SK-N-SH (cell line): ENCODE measurements at regions not wholly inside any gene's neighbourhood (a gene's known extent, or its start where the extent isn't known, plus 50 kb on each side); places are given as distances from the start of the nearest gene placed in this dataset.

Source experiments
- CTCF ChIA-PET: fragments of 300-600, 350-600 bp; formaldehyde crosslinking; extraction: SDS; loops from one replicate; lab custom pipeline; 2021; lab: Yijun Ruan, JAX
- POLR2A ChIA-PET: fragments of 350-600 bp; sonication (Branson Sonifier 250); formaldehyde crosslinking; extraction: SDS; loops from one replicate; lab custom pipeline; 2020; ENCODE audit warnings: antibody characterized with exemption, inconsistent platforms; lab: Yijun Ruan, JAX
- DNase-seq: peaks from one replicate; pipeline ENCODE4 v3.0.0; 2012
- H2AFZ ChIP-seq: fragments of 200-600 bp; sonication (generic); 2 replicates; pipeline ENCODE4 v1.8.1; 2016; ENCODE audit warnings: antibody characterized with exemption, mild to moderate bottlenecking, low read depth
- H3F3A ChIP-seq: fragments of 200-600 bp; sonication (generic); replicated peaks from 2 replicates; pipeline ENCODE3; 2016; ENCODE audit warnings: antibody characterized with exemption, mild to moderate bottlenecking; ENCODE audit not compliant: insufficient read depth
- H3K27ac ChIP-seq, 2 experiments: fragments of 200-500 bp in 1 of 2; fragments of 200-600 bp in 1 of 2; sonication (Bioruptor generic) in 1 of 2; sonication (generic), shearing (Covaris generic) in 1 of 2; 2 replicates each; pipeline versions ENCODE4 v1.5.1 to v1.6.1; 2014 to 2016; ENCODE audit warnings: low read depth in 2 of 2, inconsistent platforms in 1 of 2, low read length in 1 of 2, mild to moderate bottlenecking in 1 of 2, mixed read lengths in 1 of 2
- H3K27me3 ChIP-seq: fragments of 200-600 bp; sonication (generic), shearing (Covaris generic); 2 replicates; pipeline ENCODE4 v1.6.1; 2016; ENCODE audit warnings: mixed run types; ENCODE audit not compliant: insufficient read depth
- H3K36me3 ChIP-seq, 2 experiments: fragments of 200-500 bp in 1 of 2; fragments of 200-600 bp in 1 of 2; sonication (Bioruptor generic) in 1 of 2; sonication (generic) in 1 of 2; replicated peaks in 1 of 2; 2 replicates each; pipeline versions ENCODE3 to v1.5.1; 2014 to 2016; ENCODE audit warnings: low read length in 1 of 2, mild to moderate bottlenecking in 1 of 2; ENCODE audit not compliant: insufficient read depth in 2 of 2, control insufficient read depth in 1 of 2
- H3K4me1 ChIP-seq, 2 experiments: fragments of 200-500 bp in 1 of 2; fragments of 200-600 bp in 1 of 2; sonication (Bioruptor generic) in 1 of 2; sonication (generic), shearing (Covaris generic) in 1 of 2; 2 replicates each; pipeline versions ENCODE4 v1.5.1 to v1.6.1; 2014 to 2016; ENCODE audit warnings: low read depth in 1 of 2, low read length in 1 of 2, mixed run types in 1 of 2; ENCODE audit not compliant: insufficient read depth in 2 of 2, control insufficient read depth in 1 of 2
- H3K4me2 ChIP-seq: fragments of 200-600 bp; sonication (generic), shearing (Covaris generic); 2 replicates; pipeline ENCODE4 v1.6.1; 2017; ENCODE audit warnings: mixed run types
- H3K4me3 ChIP-seq, 2 experiments: fragments of 200-500 bp in 1 of 2; fragments of 200-600 bp in 1 of 2; sonication (Bioruptor generic) in 1 of 2; sonication (generic), shearing (Covaris generic) in 1 of 2; 2 replicates each; pipeline versions ENCODE4 v1.5.1 to v1.8.1; 2014 to 2016; ENCODE audit warnings: low read depth in 2 of 2, inconsistent platforms in 1 of 2, low read length in 1 of 2, mild to moderate bottlenecking in 1 of 2, mixed read lengths in 1 of 2, moderate library complexity in 1 of 2
- H3K79me2 ChIP-seq: fragments of 200-600 bp; sonication (generic); 2 replicates; pipeline ENCODE4 v1.8.1; 2017; ENCODE audit warnings: mild to moderate bottlenecking; ENCODE audit not compliant: insufficient read depth
- H3K9ac ChIP-seq: fragments of 200-600 bp; sonication (generic); 2 replicates; pipeline ENCODE4 v1.6.1; 2017; ENCODE audit warnings: mixed run types
- H3K9me2 ChIP-seq: fragments of 200-600 bp; sonication (generic); 2 replicates; pipeline ENCODE4 v1.6.1; 2017; ENCODE audit warnings: mixed run types
- H3K9me3 ChIP-seq: fragments of 200-600 bp; sonication (generic); 2 replicates; pipeline ENCODE4 v1.6.1; 2017; ENCODE audit warnings: mixed run types, mild to moderate bottlenecking, moderate library complexity
- H4K20me1 ChIP-seq: fragments of 200-600 bp; sonication (generic); 2 replicates; pipeline ENCODE4 v1.6.1; 2017; ENCODE audit warnings: mild to moderate bottlenecking, mixed run types; ENCODE audit not compliant: insufficient read depth
- CHD2 ChIP-seq: fragments of 150-350 bp; IDR thresholded peaks from 2 replicates; pipeline ENCODE4 v1.6.1; 2018; ENCODE audit warnings: low read length; ENCODE audit not compliant: partially characterized antibody
- CTCF ChIP-seq: fragments of 200-600 bp; sonication (generic); IDR thresholded peaks from 2 replicates; pipeline ENCODE4 v1.6.1; 2017; ENCODE audit warnings: antibody characterized with exemption, mild to moderate bottlenecking, moderate library complexity
- EZH2phosphoT487 ChIP-seq: fragments of 200-600 bp; sonication (generic); IDR thresholded peaks from 2 replicates; pipeline ENCODE4 v1.6.1; 2017; ENCODE audit warnings: low read depth, mixed run types, mild to moderate bottlenecking, antibody characterized with exemption, moderate library complexity, borderline replicate concordance
- FOSL2 ChIP-seq: IDR thresholded peaks from 2 replicates; pipeline ENCODE4 v1.4.0; 2012; ENCODE audit warnings: low read depth, mild to moderate bottlenecking, moderate library complexity, borderline replicate concordance
- GABPA ChIP-seq: IDR thresholded peaks from 2 replicates; pipeline ENCODE4 v1.4.0; 2012; ENCODE audit warnings: low read depth, mild to moderate bottlenecking
- MXI1 ChIP-seq: IDR thresholded peaks from 2 replicates; pipeline ENCODE4 v1.6.1; 2012; ENCODE audit warnings: mild to moderate bottlenecking, low read depth, low read length, improper control_type of control experiment
- NRF1 ChIP-seq: IDR thresholded peaks from 2 replicates; pipeline ENCODE4 v1.6.1; 2012; ENCODE audit warnings: low read depth, mild to moderate bottlenecking, low read length
- POLR2AphosphoS5 ChIP-seq: IDR thresholded peaks from 2 replicates; pipeline ENCODE4 v1.6.1; 2012; ENCODE audit warnings: low read depth, low read length
- RAD21 ChIP-seq: IDR thresholded peaks from 2 replicates; pipeline ENCODE4 v1.6.1; 2012; ENCODE audit warnings: mild to moderate bottlenecking, low read length
- RCOR1 ChIP-seq: fragments of 150-350 bp; IDR thresholded peaks from 2 replicates; pipeline ENCODE4 v1.6.1; 2017; ENCODE audit warnings: antibody characterized with exemption, low read length
- RFX5 ChIP-seq: IDR thresholded peaks from 2 replicates; pipeline ENCODE4 v1.6.1; 2012; ENCODE audit warnings: mild to moderate bottlenecking, improper control_type of control experiment, low read length
- RXRA ChIP-seq: IDR thresholded peaks from 2 replicates; pipeline ENCODE4 v1.4.0; 2012; ENCODE audit warnings: low read depth, mild to moderate bottlenecking, borderline replicate concordance
- SMC3 ChIP-seq: IDR thresholded peaks from 2 replicates; pipeline ENCODE4 v1.6.1; 2012; ENCODE audit warnings: low read depth, low read length, improper control_type of control experiment
- TAF1 ChIP-seq: IDR thresholded peaks from 2 replicates; pipeline ENCODE4 v1.6.1; 2012; ENCODE audit warnings: low read depth, mild to moderate bottlenecking, low read length, moderate library complexity, borderline replicate concordance
- TCF12 ChIP-seq: IDR thresholded peaks from 2 replicates; pipeline ENCODE4 v1.4.0; 2012
- TEAD4 ChIP-seq: IDR thresholded peaks from 2 replicates; pipeline ENCODE4 v1.4.0; 2012; ENCODE audit warnings: mild to moderate bottlenecking, borderline replicate concordance; ENCODE audit not compliant: insufficient read depth
- YY1 ChIP-seq: IDR thresholded peaks from 2 replicates; pipeline ENCODE4 v1.4.0; 2012; ENCODE audit warnings: low read depth, mild to moderate bottlenecking
- WGBS: methylation state at CpG from one replicate; pipeline ENCODE4 v1.1.6; 2017; ENCODE audit warnings: low lambda C conversion rate; 5-methylcytosine and 5-hydroxymethylcytosine counted together
- TF ChIP-seq, protein P1 (sequence below): fragments of 150-350 bp; IDR thresholded peaks from 2 replicates; pipeline ENCODE4 v1.6.1; 2016; ENCODE audit warnings: mild to moderate bottlenecking, low read depth, low read length
- TF ChIP-seq, protein P2 (sequence below): IDR thresholded peaks from 2 replicates; pipeline ENCODE4 v1.4.0; 2012; ENCODE audit warnings: low read depth, borderline replicate concordance
- TF ChIP-seq, protein P3 (sequence below): IDR thresholded peaks from 2 replicates; pipeline ENCODE4 v1.4.0; 2012; ENCODE audit warnings: low read depth, borderline replicate concordance
- TF ChIP-seq, protein P4 (sequence below): IDR thresholded peaks from 2 replicates; pipeline ENCODE4 v1.4.0; 2012; ENCODE audit warnings: low read depth

DNA sequence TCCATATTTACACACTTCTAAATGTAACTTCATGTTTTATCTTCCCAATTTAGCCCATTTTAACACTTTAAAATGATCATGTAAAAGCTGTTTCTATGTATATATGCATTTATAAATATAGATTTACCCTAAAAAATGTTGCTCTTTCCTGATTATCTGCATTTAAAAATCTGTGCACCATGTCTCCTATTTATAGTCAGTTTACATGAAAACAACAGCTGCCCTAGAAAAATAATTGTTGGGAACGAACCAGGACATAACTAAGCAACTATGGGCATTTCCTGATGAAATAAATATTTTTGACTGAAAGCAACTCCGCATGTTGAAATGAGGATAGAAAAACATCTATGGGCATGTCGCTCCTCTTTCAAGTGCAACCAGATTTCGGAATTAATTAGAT lies 1368.2 kb downstream of the FAM181B start:
- H4K20me1 ChIP-seq = no peaks in the 10 kb centered on the region
- H3K9ac ChIP-seq = no peak overlapping the region
- TF ChIP-seq POLR2AphosphoS5 = no peak
- TF ChIP-seq, protein P1, sequence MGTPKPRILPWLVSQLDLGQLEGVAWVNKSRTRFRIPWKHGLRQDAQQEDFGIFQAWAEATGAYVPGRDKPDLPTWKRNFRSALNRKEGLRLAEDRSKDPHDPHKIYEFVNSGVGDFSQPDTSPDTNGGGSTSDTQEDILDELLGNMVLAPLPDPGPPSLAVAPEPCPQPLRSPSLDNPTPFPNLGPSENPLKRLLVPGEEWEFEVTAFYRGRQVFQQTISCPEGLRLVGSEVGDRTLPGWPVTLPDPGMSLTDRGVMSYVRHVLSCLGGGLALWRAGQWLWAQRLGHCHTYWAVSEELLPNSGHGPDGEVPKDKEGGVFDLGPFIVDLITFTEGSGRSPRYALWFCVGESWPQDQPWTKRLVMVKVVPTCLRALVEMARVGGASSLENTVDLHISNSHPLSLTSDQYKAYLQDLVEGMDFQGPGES = no peak
- no peak overlapping the region for H2AFZ ChIP-seq
- no peaks in the 10 kb centered on the region for H3K27me3 ChIP-seq
- CTCF ChIA-PET = interaction anchor here (0.6 kb wide), 1 partner anchor 19 kb away, joined by 3 read pairs; no protein-coding TSS in a partner anchor
- DNase-seq = no peak
- no peaks in the 10 kb centered on the region for H3K4me1 ChIP-seq
- no peaks in the 10 kb centered on the region for H3K79me2 ChIP-seq
- 38% methylated on average over 4 of the region's 4 CpGs for WGBS
- H3K9me2 ChIP-seq = no peaks in the 10 kb centered on the region
- H3F3A ChIP-seq = no peaks in the 10 kb centered on the region
- no peak overlapping the region for H3K4me2 ChIP-seq
- POLR2A ChIA-PET = no interaction called here
- H3K4me3 ChIP-seq = no peak overlapping the region
- H3K27ac ChIP-seq = no peak overlapping the region
- H3K36me3 ChIP-seq = no peaks in the 10 kb centered on the region
- H3K9me3 ChIP-seq = no peaks in the 10 kb centered on the region

DNA sequence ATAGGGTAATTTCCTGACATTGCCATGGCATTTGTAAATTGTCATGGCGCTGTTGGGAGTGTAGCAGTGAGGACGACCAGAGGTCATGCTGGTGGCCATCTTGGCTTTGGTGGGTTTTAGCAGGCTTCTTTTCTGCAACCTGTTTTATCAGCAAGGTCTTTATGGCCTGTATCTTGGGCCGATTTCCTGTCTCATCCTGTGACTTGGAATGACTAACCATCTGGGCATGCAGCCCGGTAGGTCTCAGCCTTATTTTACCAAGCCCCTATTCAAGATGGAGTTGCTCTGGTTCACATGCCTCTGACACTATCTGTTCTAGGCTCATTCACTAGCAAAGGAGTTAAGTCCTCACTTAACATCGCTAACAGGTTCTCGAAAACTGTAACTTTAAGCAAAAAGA lies 1374.2 kb downstream of the FAM181B start:
- Histone ChIP-seq H3K36me3 (no peaks in the 10 kb centered on the region), H2AFZ (no peak overlapping the region), H3K4me1 (no peaks in the 10 kb centered on the region), H3K4me2 (no peak overlapping the region), H3K4me3 (no peak overlapping the region), H4K20me1 (no peaks in the 10 kb centered on the region), H3K9me2 (no peaks in the 10 kb centered on the region), H3K9me3 (no peaks in the 10 kb centered on the region), H3F3A (no peaks in the 10 kb centered on the region), H3K27me3 (no peaks in the 10 kb centered on the region), H3K27ac (no peak overlapping the region), H3K79me2 (no peaks in the 10 kb centered on the region), H3K9ac (no peak overlapping the region)
- TF ChIP-seq POLR2AphosphoS5 = no peak
- TF ChIP-seq SMC3 = no peak
- no peak for TF ChIP-seq YY1
- TF ChIP-seq RCOR1 = no peak
- TF ChIP-seq TEAD4 = no peak
- no peak for TF ChIP-seq RFX5
- no peak for TF ChIP-seq RAD21
- TF ChIP-seq, protein P2, sequence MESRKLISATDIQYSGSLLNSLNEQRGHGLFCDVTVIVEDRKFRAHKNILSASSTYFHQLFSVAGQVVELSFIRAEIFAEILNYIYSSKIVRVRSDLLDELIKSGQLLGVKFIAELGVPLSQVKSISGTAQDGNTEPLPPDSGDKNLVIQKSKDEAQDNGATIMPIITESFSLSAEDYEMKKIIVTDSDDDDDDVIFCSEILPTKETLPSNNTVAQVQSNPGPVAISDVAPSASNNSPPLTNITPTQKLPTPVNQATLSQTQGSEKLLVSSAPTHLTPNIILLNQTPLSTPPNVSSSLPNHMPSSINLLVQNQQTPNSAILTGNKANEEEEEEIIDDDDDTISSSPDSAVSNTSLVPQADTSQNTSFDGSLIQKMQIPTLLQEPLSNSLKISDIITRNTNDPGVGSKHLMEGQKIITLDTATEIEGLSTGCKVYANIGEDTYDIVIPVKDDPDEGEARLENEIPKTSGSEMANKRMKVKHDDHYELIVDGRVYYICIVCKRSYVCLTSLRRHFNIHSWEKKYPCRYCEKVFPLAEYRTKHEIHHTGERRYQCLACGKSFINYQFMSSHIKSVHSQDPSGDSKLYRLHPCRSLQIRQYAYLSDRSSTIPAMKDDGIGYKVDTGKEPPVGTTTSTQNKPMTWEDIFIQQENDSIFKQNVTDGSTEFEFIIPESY = no peak
- TF ChIP-seq TAF1 = no peak
- no peak for TF ChIP-seq TCF12
- TF ChIP-seq, protein P3, sequence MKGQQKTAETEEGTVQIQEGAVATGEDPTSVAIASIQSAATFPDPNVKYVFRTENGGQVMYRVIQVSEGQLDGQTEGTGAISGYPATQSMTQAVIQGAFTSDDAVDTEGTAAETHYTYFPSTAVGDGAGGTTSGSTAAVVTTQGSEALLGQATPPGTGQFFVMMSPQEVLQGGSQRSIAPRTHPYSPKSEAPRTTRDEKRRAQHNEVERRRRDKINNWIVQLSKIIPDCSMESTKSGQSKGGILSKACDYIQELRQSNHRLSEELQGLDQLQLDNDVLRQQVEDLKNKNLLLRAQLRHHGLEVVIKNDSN = no peak
- no peak for TF ChIP-seq MXI1
- no peak for TF ChIP-seq CTCF
- TF ChIP-seq FOSL2 = no peak
- no peak for TF ChIP-seq EZH2phosphoT487
- TF ChIP-seq CHD2 = no peak
- no peak for TF ChIP-seq NRF1
- TF ChIP-seq RXRA = no peak
- TF ChIP-seq GABPA = no peak
- TF ChIP-seq, protein P4, sequence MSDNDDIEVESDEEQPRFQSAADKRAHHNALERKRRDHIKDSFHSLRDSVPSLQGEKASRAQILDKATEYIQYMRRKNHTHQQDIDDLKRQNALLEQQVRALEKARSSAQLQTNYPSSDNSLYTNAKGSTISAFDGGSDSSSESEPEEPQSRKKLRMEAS = no peak
- CTCF ChIA-PET = no interaction called here
- WGBS = 31% methylated on average over 6 of the region's 6 CpGs
- POLR2A ChIA-PET = no interaction called here
- DNase-seq = no peak
